SK-N-SH treated with all-trans-retinoic acid at 6 μM for 48 hours (cell line): ENCODE measurements at regions not wholly inside any gene's neighbourhood (a gene's known extent, or its start where the extent isn't known, plus 50 kb on each side); places are given as distances from the start of the nearest gene placed in this dataset.

Experiments used
- ATAC-seq: fragments of 200-7000 bp; cut with Tn5 transposase; 3 replicates; pipeline ENCODE4 v1.9.1; 2020; ENCODE audit warnings: mild to moderate bottlenecking, moderate library complexity
- ARNTL ChIP-seq: fragments of 450-650 bp; formaldehyde crosslinking; IDR thresholded peaks from 2 replicates; pipeline ENCODE4 v1.5.0; 2020; ENCODE audit warnings: low read depth, mild to moderate bottlenecking, moderate library complexity, borderline replicate concordance
- BACH2 ChIP-seq: fragments of 250-450 bp; sonication (Bioruptor Pico); IDR thresholded peaks from 2 replicates; pipeline ENCODE4 v1.9.0; 2021; ENCODE audit warnings: mild to moderate bottlenecking, borderline replicate concordance
- CREB5 ChIP-seq: fragments of 250-450 bp; sonication (Bioruptor Pico); IDR thresholded peaks from 2 replicates; pipeline ENCODE4 v1.5.1; 2020; ENCODE audit warnings: low read depth, mild to moderate bottlenecking, moderate library complexity
- CSDC2 ChIP-seq: fragments of 250-450 bp; sonication (Bioruptor Pico); IDR thresholded peaks from 2 replicates; pipeline ENCODE4 v1.5.0; 2020; ENCODE audit warnings: mild to moderate bottlenecking, moderate library complexity
- CSRNP3 ChIP-seq: fragments of 250-450 bp; sonication (Bioruptor Pico); IDR thresholded peaks from 2 replicates; pipeline ENCODE4 v1.5.1; 2021; ENCODE audit warnings: mild to moderate bottlenecking, moderate library complexity
- ESRRG ChIP-seq: fragments of 250-450 bp; sonication (Bioruptor Pico); IDR thresholded peaks from 2 replicates; pipeline ENCODE4 v1.6.1; 2021; ENCODE audit warnings: mild to moderate bottlenecking
- GLIS3 ChIP-seq: fragments of 250-450 bp; sonication (Bioruptor Pico); IDR thresholded peaks from 2 replicates; pipeline ENCODE4 v1.5.0; 2020; ENCODE audit warnings: mild to moderate bottlenecking, moderate library complexity
- ISL1 ChIP-seq: fragments of 250-450 bp; sonication (Bioruptor Pico); IDR thresholded peaks from 2 replicates; pipeline ENCODE4 v2.1.2; 2022; ENCODE audit warnings: mild to moderate bottlenecking, moderate library complexity
- POU6F1 ChIP-seq: fragments of 250-450 bp; sonication (Bioruptor Pico); IDR thresholded peaks from 2 replicates; pipeline ENCODE4 v1.8.0; 2021; ENCODE audit warnings: low read depth, mild to moderate bottlenecking, moderate library complexity, borderline replicate concordance
- PPARA ChIP-seq: fragments of 250-450 bp; sonication (Bioruptor Pico); IDR thresholded peaks from 2 replicates; pipeline ENCODE4 v1.5.0; 2020; ENCODE audit warnings: mild to moderate bottlenecking, borderline replicate concordance
- RARB ChIP-seq: fragments of 250-450 bp; sonication (Bioruptor Pico); IDR thresholded peaks from 2 replicates; pipeline ENCODE4 v1.8.0; 2021; ENCODE audit warnings: mild to moderate bottlenecking, moderate library complexity
- SNAI2 ChIP-seq: fragments of 250-450 bp; sonication (Bioruptor Pico); IDR thresholded peaks from 2 replicates; pipeline ENCODE4 v1.5.0; 2020; ENCODE audit warnings: mild to moderate bottlenecking, moderate library complexity
- TOX ChIP-seq: fragments of 250-450 bp; sonication (Bioruptor Pico); IDR thresholded peaks from 2 replicates; pipeline ENCODE4 v1.8.0; 2021; ENCODE audit warnings: mild to moderate bottlenecking, moderate library complexity, borderline replicate concordance
- ZC3H10 ChIP-seq: fragments of 250-450 bp; sonication (Bioruptor Pico); IDR thresholded peaks from 2 replicates; pipeline ENCODE4 v1.5.1; 2021; ENCODE audit warnings: mild to moderate bottlenecking, moderate library complexity
- ZFP3 ChIP-seq: fragments of 250-450 bp; sonication (Bioruptor Pico); IDR thresholded peaks from 2 replicates; pipeline ENCODE4 v1.5.0; 2020; ENCODE audit warnings: mild to moderate bottlenecking, moderate library complexity
- ZFP30 ChIP-seq: fragments of 450-650 bp; formaldehyde crosslinking; IDR thresholded peaks from 2 replicates; pipeline ENCODE4 v1.5.0; 2022; ENCODE audit warnings: mild to moderate bottlenecking, moderate library complexity
- ZNF565 ChIP-seq: fragments of 450-650 bp; formaldehyde crosslinking; conservative IDR thresholded peaks from 2 replicates; pipeline ENCODE4 v1.5.0; 2020; ENCODE audit warnings: low read depth, mild to moderate bottlenecking, moderate library complexity
- ZNF8 ChIP-seq: fragments of 450-650 bp; formaldehyde crosslinking; IDR thresholded peaks from 2 replicates; pipeline ENCODE4 v1.5.0; 2020; ENCODE audit warnings: mild to moderate bottlenecking, moderate library complexity
- TF ChIP-seq, protein P1 (sequence below): fragments of 250-450 bp; sonication (Bioruptor Pico); IDR thresholded peaks from 2 replicates; pipeline ENCODE4 v1.8.0; 2020; ENCODE audit warnings: mild to moderate bottlenecking, moderate library complexity, borderline replicate concordance
- TF ChIP-seq, protein P2 (sequence below): fragments of 250-450 bp; sonication (Bioruptor Pico); IDR thresholded peaks from 2 replicates; pipeline ENCODE4 v1.5.0; 2020; ENCODE audit warnings: mild to moderate bottlenecking, moderate library complexity

DNA sequence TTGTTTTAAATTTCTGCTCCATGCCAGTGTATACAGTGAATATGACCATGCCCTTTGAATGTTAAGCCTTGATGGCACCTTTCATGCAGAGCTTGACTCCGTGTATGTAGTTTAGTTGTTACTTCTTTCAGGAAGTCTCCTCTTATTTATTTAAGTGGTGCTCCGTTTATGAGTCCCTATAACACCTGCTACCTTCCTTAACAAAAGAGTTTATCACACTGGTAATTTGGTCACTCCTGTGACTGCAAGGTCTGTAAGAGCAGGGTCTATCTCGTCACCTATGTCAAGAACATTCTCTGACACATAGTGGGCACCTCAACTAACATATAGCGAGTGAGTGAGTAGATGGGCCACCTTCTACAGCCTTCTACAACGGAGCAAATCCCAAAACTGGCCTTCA, 152.5 kb downstream of the CCDC34 start:
- ATAC-seq, result no peak
- no peak for TF ChIP-seq ZNF8
- TF ChIP-seq CSRNP3 (CRISPR knock-in tag), result no peak
- no peak for TF ChIP-seq CREB5
- TF ChIP-seq POU6F1 (CRISPR knock-in tag), result no peak
- TF ChIP-seq ZFP30 (CRISPR knock-in tag), result no peak
- TF ChIP-seq ZNF565 (CRISPR knock-in tag), result no peak
- no peak for TF ChIP-seq ZFP3 (CRISPR knock-in tag)
- no peak for TF ChIP-seq GLIS3
- no peak for TF ChIP-seq SNAI2 (CRISPR knock-in tag)
- no peak for TF ChIP-seq ISL1
- no peak for TF ChIP-seq TOX (CRISPR knock-in tag)
- no peak for TF ChIP-seq ESRRG (CRISPR knock-in tag)
- no peak for TF ChIP-seq BACH2 (CRISPR knock-in tag)
- TF ChIP-seq PPARA (CRISPR knock-in tag), result no peak
- TF ChIP-seq CSDC2, result no peak
- no peak for TF ChIP-seq ARNTL (CRISPR knock-in tag)
- TF ChIP-seq RARB (CRISPR knock-in tag), result no peak
- TF ChIP-seq, protein P1, sequence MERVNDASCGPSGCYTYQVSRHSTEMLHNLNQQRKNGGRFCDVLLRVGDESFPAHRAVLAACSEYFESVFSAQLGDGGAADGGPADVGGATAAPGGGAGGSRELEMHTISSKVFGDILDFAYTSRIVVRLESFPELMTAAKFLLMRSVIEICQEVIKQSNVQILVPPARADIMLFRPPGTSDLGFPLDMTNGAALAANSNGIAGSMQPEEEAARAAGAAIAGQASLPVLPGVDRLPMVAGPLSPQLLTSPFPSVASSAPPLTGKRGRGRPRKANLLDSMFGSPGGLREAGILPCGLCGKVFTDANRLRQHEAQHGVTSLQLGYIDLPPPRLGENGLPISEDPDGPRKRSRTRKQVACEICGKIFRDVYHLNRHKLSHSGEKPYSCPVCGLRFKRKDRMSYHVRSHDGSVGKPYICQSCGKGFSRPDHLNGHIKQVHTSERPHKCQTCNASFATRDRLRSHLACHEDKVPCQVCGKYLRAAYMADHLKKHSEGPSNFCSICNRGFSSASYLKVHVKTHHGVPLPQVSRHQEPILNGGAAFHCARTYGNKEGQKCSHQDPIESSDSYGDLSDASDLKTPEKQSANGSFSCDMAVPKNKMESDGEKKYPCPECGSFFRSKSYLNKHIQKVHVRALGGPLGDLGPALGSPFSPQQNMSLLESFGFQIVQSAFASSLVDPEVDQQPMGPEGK (CRISPR knock-in tag), result no peak
- TF ChIP-seq ZC3H10, result no peak
- TF ChIP-seq, protein P2, sequence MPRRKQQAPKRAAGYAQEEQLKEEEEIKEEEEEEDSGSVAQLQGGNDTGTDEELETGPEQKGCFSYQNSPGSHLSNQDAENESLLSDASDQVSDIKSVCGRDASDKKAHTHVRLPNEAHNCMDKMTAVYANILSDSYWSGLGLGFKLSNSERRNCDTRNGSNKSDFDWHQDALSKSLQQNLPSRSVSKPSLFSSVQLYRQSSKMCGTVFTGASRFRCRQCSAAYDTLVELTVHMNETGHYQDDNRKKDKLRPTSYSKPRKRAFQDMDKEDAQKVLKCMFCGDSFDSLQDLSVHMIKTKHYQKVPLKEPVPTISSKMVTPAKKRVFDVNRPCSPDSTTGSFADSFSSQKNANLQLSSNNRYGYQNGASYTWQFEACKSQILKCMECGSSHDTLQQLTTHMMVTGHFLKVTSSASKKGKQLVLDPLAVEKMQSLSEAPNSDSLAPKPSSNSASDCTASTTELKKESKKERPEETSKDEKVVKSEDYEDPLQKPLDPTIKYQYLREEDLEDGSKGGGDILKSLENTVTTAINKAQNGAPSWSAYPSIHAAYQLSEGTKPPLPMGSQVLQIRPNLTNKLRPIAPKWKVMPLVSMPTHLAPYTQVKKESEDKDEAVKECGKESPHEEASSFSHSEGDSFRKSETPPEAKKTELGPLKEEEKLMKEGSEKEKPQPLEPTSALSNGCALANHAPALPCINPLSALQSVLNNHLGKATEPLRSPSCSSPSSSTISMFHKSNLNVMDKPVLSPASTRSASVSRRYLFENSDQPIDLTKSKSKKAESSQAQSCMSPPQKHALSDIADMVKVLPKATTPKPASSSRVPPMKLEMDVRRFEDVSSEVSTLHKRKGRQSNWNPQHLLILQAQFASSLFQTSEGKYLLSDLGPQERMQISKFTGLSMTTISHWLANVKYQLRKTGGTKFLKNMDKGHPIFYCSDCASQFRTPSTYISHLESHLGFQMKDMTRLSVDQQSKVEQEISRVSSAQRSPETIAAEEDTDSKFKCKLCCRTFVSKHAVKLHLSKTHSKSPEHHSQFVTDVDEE, result no peak

DNA sequence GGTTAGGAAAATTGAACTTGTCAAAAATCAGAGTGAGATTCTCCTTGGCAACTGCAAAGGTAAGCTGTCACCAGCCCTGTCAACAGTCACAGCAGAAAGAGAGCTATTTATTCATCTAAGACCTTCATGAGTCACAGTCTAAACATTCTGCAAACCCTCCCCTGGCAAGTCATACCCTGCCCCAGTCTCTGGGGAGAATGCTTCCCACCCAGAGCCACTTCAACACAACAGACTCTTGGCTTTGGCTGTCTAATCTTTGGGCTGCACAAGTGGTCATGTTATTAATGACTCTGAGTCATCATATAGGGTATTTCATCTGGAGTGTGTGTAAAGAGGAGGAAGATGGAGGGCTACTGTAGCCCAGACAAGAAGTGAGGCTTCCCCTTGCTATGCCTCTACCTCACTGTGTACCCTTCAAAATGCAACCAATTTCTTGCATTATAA, 153.4 kb downstream of the CCDC34 start:
- TF ChIP-seq GLIS3 (no peak), ISL1 (peak; percentile 64), ARNTL (CRISPR knock-in tag) (no peak), CREB5 (0 out of 2 replicates have a peak, but pooled peaks have one; percentile 11)
- TF ChIP-seq, protein P1 (CRISPR knock-in tag), result peak; percentile 21; the same call in 1 of the 2 replicates
- peak; percentile 82 for ATAC-seq
